NCI-H2107 treated with DMSO at 0.1 percent for 48 hours (cell line): ENCODE measurements at regions not wholly inside any gene's neighbourhood (a gene's known extent, or its start where the extent isn't known, plus 50 kb on each side); places are given as distances from the start of the nearest gene placed in this dataset.

Experiments
- DNase-seq: peaks from one replicate; lab custom pipeline; 2025; ENCODE audit not compliant: unreplicated experiment; lab: John Stamatoyannopoulos, UW

- DNase-seq: no peak
Observed at GRCh38 chr9:89953824-89954615, 349.2 kb downstream of the GADD45G start.

- DNase-seq: no peak
Observed at GRCh38 chr9:89955144-89955543, 350.3 kb downstream of the GADD45G start.

- no peak for DNase-seq
Observed at GRCh38 chr9:89955626-89956025, 350.8 kb downstream of the GADD45G start.

GRCh38 chr9:89956331-89956730, 351.5 kb downstream of the GADD45G start:
- DNase-seq: no peak

GRCh38 chr9:89956907-89957306, 352.1 kb downstream of the GADD45G start:
- DNase-seq: no peak

- DNase-seq: no peak
Observed at GRCh38 chr9:89958086-89958485, 353.3 kb downstream of the GADD45G start.

- DNase-seq: no peak
Observed at GRCh38 chr9:89961616-89962341, 357.0 kb downstream of the GADD45G start.

GRCh38 chr9:89963280-89963679, 358.5 kb downstream of the GADD45G start:
- no peak for DNase-seq

GRCh38 chr9:89967527-89967926, 362.7 kb downstream of the GADD45G start:
- DNase-seq: no peak

- DNase-seq: peak; percentile 33
Observed at GRCh38 chr9:89969156-89969675, 364.4 kb downstream of the GADD45G start.

- DNase-seq: no peak
Observed at GRCh38 chr9:89969881-89970639, 365.2 kb downstream of the GADD45G start.

- DNase-seq: no peak
Observed at GRCh38 chr9:89970701-89971100, 365.9 kb downstream of the GADD45G start.

- no peak for DNase-seq
Observed at GRCh38 chr9:89972535-89972934, 367.7 kb downstream of the GADD45G start.

- DNase-seq: no peak
Observed at GRCh38 chr9:89974582-89974981, 369.8 kb downstream of the GADD45G start.

- DNase-seq: no peak
Observed at GRCh38 chr9:89975024-89975423, 370.2 kb downstream of the GADD45G start.

- no peak for DNase-seq
Observed at GRCh38 chr9:89975630-89976029, 370.8 kb downstream of the GADD45G start.

GRCh38 chr9:89978185-89978584, 373.4 kb downstream of the GADD45G start:
- peak; percentile 25 for DNase-seq

GRCh38 chr9:89980600-89980999, 375.8 kb downstream of the GADD45G start:
- no peak for DNase-seq

- DNase-seq: no peak
Observed at GRCh38 chr9:89982016-89982415, 377.2 kb downstream of the GADD45G start.

GRCh38 chr9:89983411-89983810, 378.6 kb downstream of the GADD45G start:
- no peak for DNase-seq

GRCh38 chr9:89984214-89984613, 379.4 kb downstream of the GADD45G start:
- DNase-seq: no peak
